A549 (cell line): ENCODE measurements at regions not wholly inside any gene's neighbourhood (a gene's known extent, or its start where the extent isn't known, plus 50 kb on each side); places are given as distances from the start of the nearest gene placed in this dataset.

Experiments used
- NFE2L2 ChIP-seq: fragments of 150-350 bp; conservative IDR thresholded peaks from 2 replicates; pipeline ENCODE4 v1.6.1; 2014; ENCODE audit warnings: low read length
- RCOR1 ChIP-seq: fragments of 150-350 bp; IDR thresholded peaks from 2 replicates; pipeline ENCODE4 v1.6.1; 2014; ENCODE audit warnings: antibody characterized with exemption, low read length, low read depth
- RFX5 ChIP-seq: fragments of 450-650 bp; IDR thresholded peaks from 2 replicates; pipeline ENCODE4 v1.7.1; 2014; ENCODE audit warnings: antibody characterized with exemption, mild to moderate bottlenecking, moderate library complexity
- TF ChIP-seq, protein P1 (sequence below): IDR thresholded peaks from 2 replicates; pipeline ENCODE4 v1.6.1; 2012
- TF ChIP-seq, protein P2 (sequence below): fragments of >200 bp; sonication (Bioruptor Twin); formaldehyde crosslinking; IDR thresholded peaks from 3 replicates; pipeline ENCODE4 v1.5.1; 2016
- TF ChIP-seq, protein P3 (sequence below): fragments of 200-600 bp; sonication (generic); IDR thresholded peaks from 2 replicates; pipeline ENCODE4 v1.6.1; 2016; ENCODE audit warnings: antibody characterized with exemption, mild to moderate bottlenecking, moderate library complexity

DNA sequence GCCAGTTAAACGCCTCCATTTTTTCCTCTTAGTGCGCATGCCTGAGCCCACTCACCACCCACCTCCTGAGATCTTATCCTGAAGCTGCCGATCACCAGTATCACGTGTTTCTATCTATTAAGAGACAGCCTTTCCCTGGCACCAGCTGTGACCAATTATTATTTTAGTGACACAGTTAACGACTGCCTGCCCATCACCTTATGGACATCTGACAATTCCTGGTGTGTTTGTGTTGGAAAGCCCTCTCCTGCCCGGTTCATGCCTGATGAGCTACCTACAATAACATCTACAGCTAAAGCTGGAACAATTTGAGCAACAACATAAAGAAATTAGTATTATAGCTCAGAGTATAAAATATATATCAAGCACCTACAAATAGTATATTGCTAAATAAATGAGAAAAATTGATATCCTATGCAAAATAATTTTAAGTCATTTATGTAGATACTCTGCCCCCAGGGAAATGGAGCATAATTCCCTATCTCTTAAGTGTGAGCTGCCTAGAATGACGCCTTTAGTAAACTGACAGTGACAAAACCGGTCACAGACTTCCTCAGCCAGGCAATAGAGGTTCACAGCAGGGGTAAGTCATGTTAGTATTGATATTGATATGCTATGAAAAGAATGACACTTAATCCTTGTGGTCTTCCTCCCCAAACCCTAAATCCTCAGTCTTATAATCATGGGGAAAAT, 862.2 kb downstream of the TRAM1L1 start:
- TF ChIP-seq RCOR1 = no peak
- no peak for TF ChIP-seq RFX5
- TF ChIP-seq, protein P1, sequence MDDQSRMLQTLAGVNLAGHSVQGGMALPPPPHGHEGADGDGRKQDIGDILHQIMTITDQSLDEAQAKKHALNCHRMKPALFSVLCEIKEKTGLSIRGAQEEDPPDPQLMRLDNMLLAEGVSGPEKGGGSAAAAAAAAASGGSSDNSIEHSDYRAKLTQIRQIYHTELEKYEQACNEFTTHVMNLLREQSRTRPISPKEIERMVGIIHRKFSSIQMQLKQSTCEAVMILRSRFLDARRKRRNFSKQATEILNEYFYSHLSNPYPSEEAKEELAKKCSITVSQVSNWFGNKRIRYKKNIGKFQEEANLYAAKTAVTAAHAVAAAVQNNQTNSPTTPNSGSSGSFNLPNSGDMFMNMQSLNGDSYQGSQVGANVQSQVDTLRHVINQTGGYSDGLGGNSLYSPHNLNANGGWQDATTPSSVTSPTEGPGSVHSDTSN = no peak
- TF ChIP-seq, protein P2, sequence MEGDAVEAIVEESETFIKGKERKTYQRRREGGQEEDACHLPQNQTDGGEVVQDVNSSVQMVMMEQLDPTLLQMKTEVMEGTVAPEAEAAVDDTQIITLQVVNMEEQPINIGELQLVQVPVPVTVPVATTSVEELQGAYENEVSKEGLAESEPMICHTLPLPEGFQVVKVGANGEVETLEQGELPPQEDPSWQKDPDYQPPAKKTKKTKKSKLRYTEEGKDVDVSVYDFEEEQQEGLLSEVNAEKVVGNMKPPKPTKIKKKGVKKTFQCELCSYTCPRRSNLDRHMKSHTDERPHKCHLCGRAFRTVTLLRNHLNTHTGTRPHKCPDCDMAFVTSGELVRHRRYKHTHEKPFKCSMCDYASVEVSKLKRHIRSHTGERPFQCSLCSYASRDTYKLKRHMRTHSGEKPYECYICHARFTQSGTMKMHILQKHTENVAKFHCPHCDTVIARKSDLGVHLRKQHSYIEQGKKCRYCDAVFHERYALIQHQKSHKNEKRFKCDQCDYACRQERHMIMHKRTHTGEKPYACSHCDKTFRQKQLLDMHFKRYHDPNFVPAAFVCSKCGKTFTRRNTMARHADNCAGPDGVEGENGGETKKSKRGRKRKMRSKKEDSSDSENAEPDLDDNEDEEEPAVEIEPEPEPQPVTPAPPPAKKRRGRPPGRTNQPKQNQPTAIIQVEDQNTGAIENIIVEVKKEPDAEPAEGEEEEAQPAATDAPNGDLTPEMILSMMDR = no peak
- TF ChIP-seq, protein P3, sequence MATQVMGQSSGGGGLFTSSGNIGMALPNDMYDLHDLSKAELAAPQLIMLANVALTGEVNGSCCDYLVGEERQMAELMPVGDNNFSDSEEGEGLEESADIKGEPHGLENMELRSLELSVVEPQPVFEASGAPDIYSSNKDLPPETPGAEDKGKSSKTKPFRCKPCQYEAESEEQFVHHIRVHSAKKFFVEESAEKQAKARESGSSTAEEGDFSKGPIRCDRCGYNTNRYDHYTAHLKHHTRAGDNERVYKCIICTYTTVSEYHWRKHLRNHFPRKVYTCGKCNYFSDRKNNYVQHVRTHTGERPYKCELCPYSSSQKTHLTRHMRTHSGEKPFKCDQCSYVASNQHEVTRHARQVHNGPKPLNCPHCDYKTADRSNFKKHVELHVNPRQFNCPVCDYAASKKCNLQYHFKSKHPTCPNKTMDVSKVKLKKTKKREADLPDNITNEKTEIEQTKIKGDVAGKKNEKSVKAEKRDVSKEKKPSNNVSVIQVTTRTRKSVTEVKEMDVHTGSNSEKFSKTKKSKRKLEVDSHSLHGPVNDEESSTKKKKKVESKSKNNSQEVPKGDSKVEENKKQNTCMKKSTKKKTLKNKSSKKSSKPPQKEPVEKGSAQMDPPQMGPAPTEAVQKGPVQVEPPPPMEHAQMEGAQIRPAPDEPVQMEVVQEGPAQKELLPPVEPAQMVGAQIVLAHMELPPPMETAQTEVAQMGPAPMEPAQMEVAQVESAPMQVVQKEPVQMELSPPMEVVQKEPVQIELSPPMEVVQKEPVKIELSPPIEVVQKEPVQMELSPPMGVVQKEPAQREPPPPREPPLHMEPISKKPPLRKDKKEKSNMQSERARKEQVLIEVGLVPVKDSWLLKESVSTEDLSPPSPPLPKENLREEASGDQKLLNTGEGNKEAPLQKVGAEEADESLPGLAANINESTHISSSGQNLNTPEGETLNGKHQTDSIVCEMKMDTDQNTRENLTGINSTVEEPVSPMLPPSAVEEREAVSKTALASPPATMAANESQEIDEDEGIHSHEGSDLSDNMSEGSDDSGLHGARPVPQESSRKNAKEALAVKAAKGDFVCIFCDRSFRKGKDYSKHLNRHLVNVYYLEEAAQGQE = no peak
- TF ChIP-seq NFE2L2 = no peak
